HEK293T (cell line): ENCODE measurements at regions not wholly inside any gene's neighbourhood (a gene's known extent, or its start where the extent isn't known, plus 50 kb on each side); places are given as distances from the start of the nearest gene placed in this dataset.

Source experiments
- CTCF ChIA-PET: fragments of 350-600 bp; formaldehyde crosslinking; extraction: SDS; loops from one replicate; lab custom pipeline; 2021; ENCODE audit warnings: antibody characterized with exemption, inconsistent platforms; lab: Yijun Ruan, JAX
- POLR2A ChIA-PET: fragments of 350-600 bp; formaldehyde crosslinking; extraction: SDS; loops from one replicate; lab custom pipeline; 2020; ENCODE audit warnings: antibody characterized with exemption, inconsistent platforms; lab: Yijun Ruan, JAX
- DNase-seq: peaks from one replicate; pipeline ENCODE4 v3.0.0; 2012; ENCODE audit warnings: mixed read lengths; ENCODE audit errors: extremely low spot score
- ARNT ChIP-seq: fragments of 450-650 bp; IDR thresholded peaks from 2 replicates; pipeline ENCODE4 v1.6.1; 2017; ENCODE audit warnings: mild to moderate bottlenecking
- BHLHE40 ChIP-seq: fragments of 450-650 bp; IDR thresholded peaks from 2 replicates; pipeline ENCODE4 v1.6.1; 2016; ENCODE audit warnings: mild to moderate bottlenecking, moderate library complexity, borderline replicate concordance
- CTBP1 ChIP-seq: fragments of 450-650 bp; IDR thresholded peaks from 2 replicates; pipeline ENCODE4 v1.6.1; 2016; ENCODE audit warnings: borderline replicate concordance
- ELF4 ChIP-seq: fragments of 450-650 bp; IDR thresholded peaks from 2 replicates; pipeline ENCODE4 v1.6.1; 2017; ENCODE audit warnings: antibody characterized with exemption
- FOXA1 ChIP-seq: fragments of 450-650 bp; IDR thresholded peaks from 2 replicates; pipeline ENCODE4 v1.6.1; 2016; ENCODE audit warnings: mild to moderate bottlenecking
- FOXK2 ChIP-seq: fragments of 450-650 bp; IDR thresholded peaks from 2 replicates; pipeline ENCODE4 v1.6.1; 2016; ENCODE audit warnings: mild to moderate bottlenecking
- FOXM1 ChIP-seq: fragments of 450-650 bp; IDR thresholded peaks from 2 replicates; pipeline ENCODE4 v1.6.1; 2017; ENCODE audit warnings: mild to moderate bottlenecking, borderline replicate concordance
- HDGF ChIP-seq: fragments of 450-650 bp; IDR thresholded peaks from 2 replicates; pipeline ENCODE4 v1.6.1; 2017; ENCODE audit warnings: antibody characterized with exemption, borderline replicate concordance
- L3MBTL2 ChIP-seq: fragments of 450-650 bp; conservative IDR thresholded peaks from 2 replicates; pipeline ENCODE4 v1.6.1; 2016; ENCODE audit warnings: mild to moderate bottlenecking
- LEF1 ChIP-seq: fragments of 450-650 bp; IDR thresholded peaks from 2 replicates; pipeline ENCODE4 v1.6.1; 2017; ENCODE audit warnings: mild to moderate bottlenecking, borderline replicate concordance
- NFRKB ChIP-seq: fragments of 450-650 bp; IDR thresholded peaks from 2 replicates; pipeline ENCODE4 v1.6.1; 2016; ENCODE audit warnings: mild to moderate bottlenecking, moderate library complexity
- PKNOX1 ChIP-seq: fragments of 450-650 bp; IDR thresholded peaks from 2 replicates; pipeline ENCODE4 v1.6.1; 2016
- SP1 ChIP-seq: fragments of 450-650 bp; IDR thresholded peaks from 2 replicates; pipeline ENCODE4 v1.6.1; 2017
- SUZ12 ChIP-seq: fragments of 450-650 bp; IDR thresholded peaks from 2 replicates; pipeline ENCODE4 v1.6.1; 2016; ENCODE audit warnings: mild to moderate bottlenecking
- TARDBP ChIP-seq: fragments of 450-650 bp; IDR thresholded peaks from 2 replicates; pipeline ENCODE4 v1.6.1; 2016
- ZNF384 ChIP-seq: fragments of 450-650 bp; IDR thresholded peaks from 2 replicates; pipeline ENCODE4 v1.6.1; 2016

- TF ChIP-seq FOXA1 (no peak), CTBP1 (no peak), SP1 (no peak)
- DNase-seq: no peak
- POLR2A ChIA-PET: no interaction called here
- CTCF ChIA-PET: no interaction called here
Measured at GRCh38 chr3:55245351-55245750, 241.8 kb downstream of the WNT5A start.

DNA sequence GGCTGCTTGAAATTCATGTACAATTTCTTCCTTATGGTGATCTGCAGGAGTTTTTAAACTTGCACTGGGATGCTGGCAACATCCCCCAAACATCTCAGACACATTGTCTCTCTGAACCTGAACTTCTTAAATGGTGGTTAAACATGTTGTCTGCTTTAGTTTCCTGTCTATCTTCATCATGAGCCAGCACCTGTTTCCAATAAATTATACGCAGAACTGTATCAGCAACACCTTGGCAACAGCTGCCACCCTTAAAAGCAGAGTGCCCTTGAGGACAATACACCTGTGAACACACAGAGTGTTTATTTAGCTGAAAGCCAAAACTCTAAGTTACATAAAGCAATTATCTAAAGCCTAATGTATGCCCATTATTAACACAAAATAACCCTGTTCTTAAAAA, 242.9 kb downstream of the WNT5A start:
- no peak for DNase-seq
- POLR2A ChIA-PET: no interaction called here

GRCh38 chr3:55243678-55244077, 243.4 kb downstream of the WNT5A start:
- TF ChIP-seq NFRKB (no peak), CTBP1 (no peak), FOXK2 (no peak), FOXM1 (no peak), SP1 (no peak), SUZ12 (no peak), FOXA1 (no peak), PKNOX1 (no peak), ARNT (no peak), TARDBP (no peak), BHLHE40 (no peak), HDGF (no peak), L3MBTL2 (no peak), LEF1 (no peak), ELF4 (no peak), ZNF384 (no peak)
- POLR2A ChIA-PET: no interaction called here
- CTCF ChIA-PET: no interaction called here
- no peak for DNase-seq

More for the DNA sequence above, 242.9 kb downstream of the WNT5A start:
- TF ChIP-seq CTBP1 (no peak), HDGF (no peak), BHLHE40 (no peak), SP1 (no peak), FOXK2 (no peak), L3MBTL2 (no peak), PKNOX1 (no peak), LEF1 (no peak), TARDBP (no peak), FOXM1 (no peak), NFRKB (no peak), ARNT (no peak), ELF4 (no peak), SUZ12 (no peak), ZNF384 (no peak), FOXA1 (no peak)
- CTCF ChIA-PET: no interaction called here

- TF ChIP-seq HDGF: no peak
- no peak for TF ChIP-seq ZNF384
- no peak for DNase-seq
- POLR2A ChIA-PET: no interaction called here
- CTCF ChIA-PET: no interaction called here
Measured at GRCh38 chr3:55242921-55243320, 244.2 kb downstream of the WNT5A start.

DNA sequence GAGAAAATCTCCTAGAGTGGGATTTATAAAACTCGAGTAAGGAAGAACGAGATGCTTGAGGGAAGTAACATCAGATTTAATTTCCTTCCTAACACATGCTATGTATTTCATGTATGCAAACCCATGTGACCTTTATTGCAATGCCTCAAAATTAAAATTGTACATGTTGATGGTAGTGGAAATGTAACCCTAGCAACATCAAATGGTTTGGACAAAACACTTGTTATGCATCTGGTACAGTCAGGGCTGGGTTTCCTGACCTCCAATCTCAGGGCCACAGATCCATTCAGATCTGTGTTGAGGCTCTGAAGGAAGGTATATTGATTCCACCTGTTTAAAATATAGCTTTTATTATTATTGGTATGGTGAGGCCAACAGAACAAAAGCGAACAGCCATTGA, 246.0 kb downstream of the WNT5A start:
- TF ChIP-seq CTBP1 (no peak), FOXA1 (no peak), PKNOX1 (no peak), LEF1 (no peak), SP1 (no peak), FOXK2 (no peak), ZNF384 (no peak), BHLHE40 (no peak), L3MBTL2 (no peak), NFRKB (no peak), ELF4 (no peak), ARNT (no peak), TARDBP (no peak), FOXM1 (no peak), SUZ12 (no peak)
- ChIA-PET CTCF (no interaction called here), POLR2A (interaction anchor here (0.6 kb wide), 1 partner anchor 32 kb away, joined by 3 read pairs; no protein-coding TSS in a partner anchor)
- no peak for DNase-seq

GRCh38 chr3:55235416-55235815, 251.7 kb downstream of the WNT5A start:
- no peak for TF ChIP-seq LEF1
- no peak for TF ChIP-seq SP1
- no peak for TF ChIP-seq CTBP1
- TF ChIP-seq FOXM1: no peak
- no peak for TF ChIP-seq FOXK2
- TF ChIP-seq NFRKB: no peak
- no peak for TF ChIP-seq ELF4
- no peak for TF ChIP-seq PKNOX1
- no peak for TF ChIP-seq TARDBP
- TF ChIP-seq FOXA1: no peak
- TF ChIP-seq SUZ12: no peak
- TF ChIP-seq L3MBTL2: no peak
- TF ChIP-seq BHLHE40: no peak
- TF ChIP-seq HDGF: no peak
- TF ChIP-seq ZNF384: no peak
- TF ChIP-seq ARNT: no peak
- CTCF ChIA-PET: no interaction called here
- POLR2A ChIA-PET: no interaction called here
- DNase-seq: no peak
